Inflammatory macrophage treated with lipopolysaccharide for 4 hours (primary cell): ENCODE measurements at regions not wholly inside any gene's neighbourhood (a gene's known extent, or its start where the extent isn't known, plus 50 kb on each side); places are given as distances from the start of the nearest gene placed in this dataset.
"Not testable (repeated sequence)": the region's sequence is repeated elsewhere in the genome, so short reads cannot be mapped to it uniquely, and the experiment has no call there.

Source experiments
- DNase-seq: peaks from one replicate; pipeline ENCODE4 v3.0.0-alpha.2; 2020

GRCh38 chr6:170192905-170193304 lies 98.0 kb downstream of the DLL1 start:
- DNase-seq, result no peak

- not testable (repeated sequence) for DNase-seq
These were observed 98.8 kb downstream of the DLL1 start for GRCh38 chr6:170192101-170192500.

GRCh38 chr6:170190046-170190445 lies 100.8 kb downstream of the DLL1 start:
- no peak for DNase-seq

GRCh38 chr6:170189236-170189635 lies 101.6 kb downstream of the DLL1 start:
- DNase-seq, result no peak

GRCh38 chr6:170188571-170189001 lies 102.3 kb downstream of the DLL1 start:
- DNase-seq, result no peak

- DNase-seq, result no peak
These were observed 103.0 kb downstream of the DLL1 start for GRCh38 chr6:170187669-170188566.

- DNase-seq, result no peak
These were observed 103.8 kb downstream of the DLL1 start for GRCh38 chr6:170186941-170187668.

GRCh38 chr6:170186006-170186935 lies 104.6 kb downstream of the DLL1 start:
- no peak for DNase-seq

GRCh38 chr6:170185175-170185978 lies 105.5 kb downstream of the DLL1 start:
- no peak for DNase-seq

- DNase-seq, result no peak
These were observed 106.6 kb downstream of the DLL1 start for GRCh38 chr6:170184316-170184715.

GRCh38 chr6:170183521-170183920 lies 107.4 kb downstream of the DLL1 start:
- DNase-seq, result no peak

GRCh38 chr6:170182781-170183120 lies 108.1 kb downstream of the DLL1 start:
- no peak for DNase-seq

- DNase-seq, result no peak
These were observed 108.6 kb downstream of the DLL1 start for GRCh38 chr6:170182093-170182780.

GRCh38 chr6:170181338-170181690 lies 109.6 kb downstream of the DLL1 start:
- no peak for DNase-seq

GRCh38 chr6:170180671-170181337 lies 110.1 kb downstream of the DLL1 start:
- DNase-seq, result no peak

GRCh38 chr6:170179616-170180324 lies 111.1 kb downstream of the DLL1 start:
- no peak for DNase-seq

- no peak for DNase-seq
These were observed 112.1 kb downstream of the DLL1 start for GRCh38 chr6:170178561-170179477.

GRCh38 chr6:170177772-170178560 lies 112.9 kb downstream of the DLL1 start:
- no peak for DNase-seq
